Left lung (tissue), 4 donors: ENCODE measurements at regions not wholly inside any gene's neighbourhood (a gene's known extent, or its start where the extent isn't known, plus 50 kb on each side); places are given as distances from the start of the nearest gene placed in this dataset.

Source experiments
- ATAC-seq: fragments of 200-7000 bp; cut with Tn5 transposase; one replicate; pipeline ENCODE4 v1.9.1; 2020; ENCODE audit warnings: moderate library complexity
- DNase-seq, 4 donors: peaks; one replicate each; pipeline ENCODE4 v3.0.0-alpha.2; 2013 to 2020
- H3K27ac ChIP-seq, 2 donors: fragments of 200-600 bp; sonication (generic) in 1 of 2; one replicate each; pipeline versions ENCODE4 v1.5.0 to v1.8.0; 2020 to 2021
- H3K27me3 ChIP-seq, 2 donors: fragments of 200-600 bp; sonication (generic) in 1 of 2; one replicate each; pipeline versions ENCODE4 v1.5.0 to v1.8.0; 2020 to 2021
- H3K36me3 ChIP-seq, 2 donors: fragments of 200-600 bp; sonication (generic) in 1 of 2; one replicate each; pipeline versions ENCODE4 v1.5.0 to v1.8.0; 2020 to 2021
- H3K4me1 ChIP-seq, 2 donors: fragments of 200-600 bp; one replicate each; pipeline ENCODE4 v1.8.0; 2021
- H3K4me3 ChIP-seq, 2 donors: fragments of 200-600 bp; sonication (generic) in 1 of 2; one replicate each; pipeline versions ENCODE4 v1.5.0 to v1.8.0; 2020 to 2021; ENCODE audit warnings: mild to moderate bottlenecking in 1 of 2
- H3K9me3 ChIP-seq, 2 donors: fragments of 200-600 bp; sonication (generic) in 1 of 2; one replicate each; pipeline versions ENCODE4 v1.5.0 to v1.8.0; 2020 to 2021
- intact Hi-C, 2 donors: fragments of 100-400 bp; cut with DNase I; formaldehyde crosslinking; loops; one replicate each; pipeline versions ENCODE4 v1.11.2 to v1.14.2; 2022
- TF ChIP-seq, protein P1 (sequence below), 2 donors: fragments of 200-600 bp; sonication (generic) in 1 of 2; IDR thresholded peaks; one replicate each; pipeline versions ENCODE4 v1.5.0 to v1.8.0; 2021; ENCODE audit warnings: antibody characterized with exemption in 2 of 2
- donor health status: DM: no; HTN: yes; CAD: no.
- donor health status: DM: no; HTN: no; CAD: no.

DNA sequence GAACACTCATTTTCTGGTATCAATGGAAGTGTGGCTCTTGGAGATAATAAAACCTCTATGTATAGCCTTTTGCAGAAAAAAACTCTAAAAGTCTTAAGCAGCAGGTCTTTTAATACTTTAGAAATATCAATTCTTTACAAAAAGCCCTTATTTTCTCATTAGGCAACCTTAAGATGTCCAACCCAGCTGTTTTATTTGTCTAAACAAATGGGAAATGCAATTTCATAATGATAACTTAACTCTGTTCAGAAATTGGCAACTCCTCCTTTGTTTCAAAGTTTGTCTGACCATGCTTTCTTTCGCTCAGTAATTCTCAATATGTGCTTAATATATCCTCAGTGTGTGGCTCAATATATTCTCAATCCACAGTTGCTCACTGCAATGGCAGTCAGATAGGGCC lies 196.5 kb upstream of the VEGFC start:
- ATAC-seq: no peak
- intact Hi-C loops: no loop called here
- Histone ChIP-seq H3K36me3 (no peaks in the 10 kb centered on the region), H3K9me3 (no peaks in the 10 kb centered on the region), H3K27ac (no peak overlapping the region), H3K27me3 (no peaks in the 10 kb centered on the region), H3K4me3 (no peak overlapping the region), H3K4me1 (no peaks in the 10 kb centered on the region)
- TF ChIP-seq, protein P1, sequence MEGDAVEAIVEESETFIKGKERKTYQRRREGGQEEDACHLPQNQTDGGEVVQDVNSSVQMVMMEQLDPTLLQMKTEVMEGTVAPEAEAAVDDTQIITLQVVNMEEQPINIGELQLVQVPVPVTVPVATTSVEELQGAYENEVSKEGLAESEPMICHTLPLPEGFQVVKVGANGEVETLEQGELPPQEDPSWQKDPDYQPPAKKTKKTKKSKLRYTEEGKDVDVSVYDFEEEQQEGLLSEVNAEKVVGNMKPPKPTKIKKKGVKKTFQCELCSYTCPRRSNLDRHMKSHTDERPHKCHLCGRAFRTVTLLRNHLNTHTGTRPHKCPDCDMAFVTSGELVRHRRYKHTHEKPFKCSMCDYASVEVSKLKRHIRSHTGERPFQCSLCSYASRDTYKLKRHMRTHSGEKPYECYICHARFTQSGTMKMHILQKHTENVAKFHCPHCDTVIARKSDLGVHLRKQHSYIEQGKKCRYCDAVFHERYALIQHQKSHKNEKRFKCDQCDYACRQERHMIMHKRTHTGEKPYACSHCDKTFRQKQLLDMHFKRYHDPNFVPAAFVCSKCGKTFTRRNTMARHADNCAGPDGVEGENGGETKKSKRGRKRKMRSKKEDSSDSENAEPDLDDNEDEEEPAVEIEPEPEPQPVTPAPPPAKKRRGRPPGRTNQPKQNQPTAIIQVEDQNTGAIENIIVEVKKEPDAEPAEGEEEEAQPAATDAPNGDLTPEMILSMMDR (IDR thresholded peaks at IDR 0.05): no peak
- peak in 2 of 4 donors; percentile 39 to 44 for DNase-seq

DNA sequence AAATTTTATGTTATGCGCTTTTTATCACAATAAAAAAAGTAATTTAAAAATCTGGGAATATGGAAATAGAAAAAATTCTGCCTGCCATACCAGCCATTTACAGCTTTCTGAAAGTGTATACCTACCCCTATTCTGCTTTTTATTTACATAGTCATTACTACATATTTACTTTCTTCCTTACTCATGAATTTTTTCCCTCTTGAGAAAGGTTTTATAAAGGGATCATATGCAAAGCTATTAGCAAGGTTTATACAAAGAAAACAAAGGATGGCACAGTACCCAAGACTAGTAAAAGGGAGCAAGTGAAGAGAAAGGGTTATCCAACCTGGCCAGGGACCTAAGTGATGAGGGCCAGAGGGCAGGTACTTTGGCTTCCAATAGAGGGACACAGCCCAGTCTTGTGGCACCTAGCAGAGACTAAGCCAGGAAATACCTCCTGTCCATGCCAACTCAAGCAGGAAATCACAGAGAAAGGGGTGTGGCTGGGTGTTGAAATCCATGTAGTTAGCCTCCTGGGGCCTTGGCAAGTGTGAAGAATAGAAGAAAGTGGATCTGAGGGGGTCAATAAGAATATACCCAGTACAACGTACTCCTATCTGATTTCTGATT lies 207.3 kb upstream of the VEGFC start:
- Histone ChIP-seq H3K4me3 (no peak overlapping the region), H3K4me1 (no peaks in the 10 kb centered on the region), H3K36me3 (no peaks in the 10 kb centered on the region), H3K27me3 (no peaks in the 10 kb centered on the region), H3K27ac (no peak overlapping the region), H3K9me3 (peaks cover 0 to 5% of the 10 kb centered on the region in 2 donors)
- intact Hi-C loops: no loop called here
- DNase-seq (no peak), ATAC-seq (peak; percentile 66)
- TF ChIP-seq, protein P1 (IDR thresholded peaks at IDR 0.05): no peak

DNA sequence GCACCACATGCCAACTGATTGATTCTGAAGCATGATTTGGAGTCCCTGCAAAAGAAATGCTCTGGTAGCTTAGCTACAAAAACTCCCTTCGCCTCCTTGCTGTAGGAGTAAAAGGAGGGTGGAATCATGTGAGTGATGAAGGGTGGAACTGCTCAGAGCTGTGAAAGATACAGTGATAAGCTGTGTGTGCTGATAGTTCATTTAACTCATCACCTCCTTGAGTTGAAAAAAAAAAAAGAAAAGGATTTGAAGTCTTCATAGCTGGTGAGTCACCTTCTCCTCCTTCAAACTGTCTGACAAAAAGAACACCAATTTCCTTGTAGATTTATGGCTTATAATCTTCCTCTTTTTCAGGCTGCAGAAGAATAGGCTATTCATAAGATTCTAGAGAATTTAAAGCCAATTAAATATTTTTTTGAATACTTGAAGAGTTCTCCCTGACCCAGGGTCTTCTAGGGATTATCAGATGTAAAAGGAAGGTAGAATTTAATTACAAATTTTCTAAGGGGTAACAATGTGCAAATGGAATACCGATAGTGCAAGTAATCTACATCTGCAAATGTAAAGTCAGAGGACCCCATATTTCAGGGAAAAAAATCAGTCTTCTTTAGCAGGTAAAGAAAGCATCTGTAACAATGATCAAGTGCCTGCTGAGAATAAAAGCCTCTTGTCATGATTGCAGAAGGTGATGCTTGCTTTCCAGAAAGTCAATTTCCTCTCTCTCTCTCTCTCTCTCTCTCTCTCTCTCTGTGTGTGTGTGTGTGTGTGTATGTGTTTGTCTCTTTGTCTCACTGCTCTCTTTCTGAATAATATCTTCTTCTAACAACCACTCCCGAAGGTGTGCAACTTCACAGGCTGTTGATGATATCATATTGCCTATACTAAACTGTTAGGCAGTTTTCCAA lies 208.8 kb upstream of the VEGFC start:
- TF ChIP-seq, protein P1 (IDR thresholded peaks at IDR 0.05): no peak
- intact Hi-C loops: no loop called here
- ATAC-seq: no peak

DNA sequence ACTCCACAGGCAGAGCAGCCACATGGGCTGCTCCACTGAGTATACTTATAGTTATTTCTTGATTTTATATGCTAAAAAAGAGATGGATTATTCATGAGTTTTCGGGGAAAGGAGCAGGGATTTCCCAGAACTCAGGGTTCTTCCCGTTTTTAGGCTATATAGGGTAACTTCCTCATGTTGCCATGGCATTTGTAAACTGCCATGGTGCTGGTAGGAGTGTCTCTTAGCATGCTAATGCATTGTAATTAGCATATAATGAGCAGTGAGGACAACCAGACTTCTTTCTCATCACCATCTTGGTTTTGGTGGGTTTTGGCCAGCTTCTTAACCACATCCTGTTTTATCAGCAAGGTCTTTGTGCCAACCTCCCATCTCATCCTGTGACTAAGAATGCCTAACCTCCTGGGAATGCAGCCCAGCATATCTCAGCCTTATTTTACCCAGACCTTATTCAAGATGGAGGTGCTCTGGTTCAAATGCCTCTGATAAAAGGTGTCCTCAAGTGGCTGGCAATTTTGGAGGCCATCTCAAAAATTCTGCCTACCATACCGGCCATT lies 213.0 kb upstream of the VEGFC start:
- intact Hi-C loops: no loop called here
- H3K27ac ChIP-seq: no peak overlapping the region
- H3K27me3 ChIP-seq: no peaks in the 10 kb centered on the region
- DNase-seq (no peak), ATAC-seq (no peak)
- no peaks in the 10 kb centered on the region for H3K36me3 ChIP-seq
- no peak overlapping the region for H3K4me3 ChIP-seq
- H3K9me3 ChIP-seq: no peaks in the 10 kb centered on the region
- no peaks in the 10 kb centered on the region for H3K4me1 ChIP-seq
- TF ChIP-seq, protein P1 (IDR thresholded peaks at IDR 0.05): no peak

More for the DNA sequence above, 208.8 kb upstream of the VEGFC start:
- Histone ChIP-seq H3K36me3 (no peaks in the 10 kb centered on the region), H3K4me1 (no peaks in the 10 kb centered on the region), H3K27ac (no peak overlapping the region), H3K27me3 (no peaks in the 10 kb centered on the region), H3K4me3 (no peak overlapping the region), H3K9me3 (peaks cover 0 to 5% of the 10 kb centered on the region in 2 donors)
- no peak for DNase-seq

DNA sequence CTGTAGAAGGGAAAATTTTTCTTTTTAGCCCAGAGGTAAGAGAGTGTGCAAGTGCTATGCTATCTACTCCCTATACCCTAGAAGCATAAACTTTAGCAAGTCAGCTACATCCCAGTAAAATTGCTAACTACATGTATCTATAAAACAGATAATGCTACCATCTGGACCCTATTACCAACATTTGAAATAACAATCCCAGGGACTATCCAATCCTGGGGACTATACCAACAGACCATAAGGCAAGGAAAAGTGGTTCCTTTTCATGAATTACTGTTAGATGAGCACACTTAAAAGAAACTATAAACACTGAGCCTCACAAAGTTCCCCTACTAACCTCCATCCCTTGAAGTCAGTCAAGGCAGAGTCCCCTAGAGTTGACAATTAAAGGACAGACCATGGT lies 213.6 kb upstream of the VEGFC start:
- no peaks in the 10 kb centered on the region for H3K9me3 ChIP-seq
- no peak for ATAC-seq
- H3K4me1 ChIP-seq: no peaks in the 10 kb centered on the region
- intact Hi-C loops: no loop called here
- no peak overlapping the region for H3K27ac ChIP-seq
- no peak overlapping the region for H3K4me3 ChIP-seq
- TF ChIP-seq, protein P1 (IDR thresholded peaks at IDR 0.05): no peak
- H3K27me3 ChIP-seq: no peaks in the 10 kb centered on the region
- DNase-seq: no peak
- H3K36me3 ChIP-seq: no peaks in the 10 kb centered on the region
